GM23338 (cell line): ENCODE measurements at regions not wholly inside any gene's neighbourhood (a gene's known extent, or its start where the extent isn't known, plus 50 kb on each side); places are given as distances from the start of the nearest gene placed in this dataset.

Experiments
- EZH2 ChIP-seq: fragments of 200-600 bp; sonication (generic); IDR thresholded peaks from one replicate; pipeline ENCODE4 v1.8.0; 2017; ENCODE audit warnings: antibody characterized with exemption, mild to moderate bottlenecking, low read depth; ENCODE audit not compliant: unreplicated experiment
- JUNB ChIP-seq: IDR thresholded peaks from one replicate; pipeline ENCODE4 v1.6.1; 2016; ENCODE audit warnings: antibody characterized with exemption; ENCODE audit not compliant: unreplicated experiment
- POLR2AphosphoS5 ChIP-seq: IDR thresholded peaks from 2 replicates; pipeline ENCODE4 v1.6.1; 2016; ENCODE audit warnings: antibody characterized with exemption, low read depth
- REST ChIP-seq: IDR thresholded peaks from one replicate; pipeline ENCODE4 v1.6.1; 2018; ENCODE audit warnings: antibody characterized with exemption; ENCODE audit not compliant: unreplicated experiment
- ZNF462 ChIP-seq: fragments of 250-450 bp; sonication (Bioruptor Pico); IDR thresholded peaks from 2 replicates; pipeline ENCODE4 v1.5.0; 2020; ENCODE audit warnings: mild to moderate bottlenecking, moderate library complexity
- TF ChIP-seq, protein P1 (sequence below), 2 experiments: fragments of 200-600 bp in 1 of 2; sonication (generic) in 1 of 2; conservative IDR thresholded peaks; 2 replicates each; pipeline versions ENCODE4 v1.5.1 to v1.6.1; 2016 to 2017; ENCODE audit warnings: antibody characterized with exemption in 2 of 2, low read depth in 2 of 2, mild to moderate bottlenecking in 2 of 2, moderate library complexity in 1 of 2

- TF ChIP-seq, protein P1, sequence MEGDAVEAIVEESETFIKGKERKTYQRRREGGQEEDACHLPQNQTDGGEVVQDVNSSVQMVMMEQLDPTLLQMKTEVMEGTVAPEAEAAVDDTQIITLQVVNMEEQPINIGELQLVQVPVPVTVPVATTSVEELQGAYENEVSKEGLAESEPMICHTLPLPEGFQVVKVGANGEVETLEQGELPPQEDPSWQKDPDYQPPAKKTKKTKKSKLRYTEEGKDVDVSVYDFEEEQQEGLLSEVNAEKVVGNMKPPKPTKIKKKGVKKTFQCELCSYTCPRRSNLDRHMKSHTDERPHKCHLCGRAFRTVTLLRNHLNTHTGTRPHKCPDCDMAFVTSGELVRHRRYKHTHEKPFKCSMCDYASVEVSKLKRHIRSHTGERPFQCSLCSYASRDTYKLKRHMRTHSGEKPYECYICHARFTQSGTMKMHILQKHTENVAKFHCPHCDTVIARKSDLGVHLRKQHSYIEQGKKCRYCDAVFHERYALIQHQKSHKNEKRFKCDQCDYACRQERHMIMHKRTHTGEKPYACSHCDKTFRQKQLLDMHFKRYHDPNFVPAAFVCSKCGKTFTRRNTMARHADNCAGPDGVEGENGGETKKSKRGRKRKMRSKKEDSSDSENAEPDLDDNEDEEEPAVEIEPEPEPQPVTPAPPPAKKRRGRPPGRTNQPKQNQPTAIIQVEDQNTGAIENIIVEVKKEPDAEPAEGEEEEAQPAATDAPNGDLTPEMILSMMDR (conservative IDR thresholded peaks at IDR 0.05; ENCODE audit: low read depth in 2 of 2), result no peak
- TF ChIP-seq EZH2 (no peak), POLR2AphosphoS5 (no peak), REST (no peak), JUNB (no peak), ZNF462 (no peak)
Measured at GRCh38 chr1:232179896-232180778, 449.8 kb downstream of the SIPA1L2 start.
